NCI-H2081 (cell line): ENCODE measurements at regions not wholly inside any gene's neighbourhood (a gene's known extent, or its start where the extent isn't known, plus 50 kb on each side); places are given as distances from the start of the nearest gene placed in this dataset.

ENCODE experiments used
- DNase-seq, 2 experiments: peaks; one replicate each; lab custom pipeline; 2025; lab: John Stamatoyannopoulos, UW

- no peak for DNase-seq
These were observed 262.9 kb downstream of the PLA2G4A start for GRCh38 chr1:187091666-187092065.

- DNase-seq = no peak
These were observed 263.4 kb downstream of the PLA2G4A start for GRCh38 chr1:187092104-187092503.

GRCh38 chr1:187096689-187097088 lies 267.9 kb downstream of the PLA2G4A start:
- DNase-seq = no peak

- DNase-seq = no peak
These were observed 281.6 kb downstream of the PLA2G4A start for GRCh38 chr1:187110351-187110750.

- no peak for DNase-seq
These were observed 286.0 kb downstream of the PLA2G4A start for GRCh38 chr1:187114792-187115191.

- peak in 1 of 2 experiments; percentile 13 for DNase-seq
These were observed 292.9 kb downstream of the PLA2G4A start for GRCh38 chr1:187121661-187122060.

GRCh38 chr1:187122566-187122965 lies 293.8 kb downstream of the PLA2G4A start:
- no peak for DNase-seq

- no peak for DNase-seq
These were observed 300.4 kb downstream of the PLA2G4A start for GRCh38 chr1:187129132-187129531.

GRCh38 chr1:187143783-187144182 lies 315.0 kb downstream of the PLA2G4A start:
- no peak for DNase-seq

- no peak for DNase-seq
These were observed 317.6 kb downstream of the PLA2G4A start for GRCh38 chr1:187146388-187146787.

- no peak for DNase-seq
These were observed 322.8 kb downstream of the PLA2G4A start for GRCh38 chr1:187151555-187151954.

- no peak for DNase-seq
These were observed 324.3 kb downstream of the PLA2G4A start for GRCh38 chr1:187153047-187153446.

GRCh38 chr1:187157115-187157514 lies 328.4 kb downstream of the PLA2G4A start:
- DNase-seq = no peak

GRCh38 chr1:187157552-187157951 lies 328.8 kb downstream of the PLA2G4A start:
- DNase-seq = no peak

GRCh38 chr1:187167555-187167954 lies 338.8 kb downstream of the PLA2G4A start:
- DNase-seq = no peak

- no peak for DNase-seq
These were observed 339.5 kb downstream of the PLA2G4A start for GRCh38 chr1:187168297-187168696.

GRCh38 chr1:187185389-187185788 lies 356.6 kb downstream of the PLA2G4A start:
- DNase-seq = peak in 1 of 2 experiments; percentile 19

- no peak for DNase-seq
These were observed 368.9 kb downstream of the PLA2G4A start for GRCh38 chr1:187197685-187198084.

GRCh38 chr1:187203257-187203656 lies 374.5 kb downstream of the PLA2G4A start:
- DNase-seq = no peak

- no peak for DNase-seq
These were observed 383.6 kb downstream of the PLA2G4A start for GRCh38 chr1:187212377-187212776.

GRCh38 chr1:187226396-187226795 lies 397.6 kb downstream of the PLA2G4A start:
- DNase-seq = no peak

- DNase-seq = no peak
These were observed 400.0 kb downstream of the PLA2G4A start for GRCh38 chr1:187228790-187229189.

- no peak for DNase-seq
These were observed 400.7 kb downstream of the PLA2G4A start for GRCh38 chr1:187229496-187229895.

GRCh38 chr1:187234706-187235105 lies 406.0 kb downstream of the PLA2G4A start:
- no peak for DNase-seq

- DNase-seq = no peak
These were observed 407.4 kb downstream of the PLA2G4A start for GRCh38 chr1:187236199-187236598.
